ENCODE measurements at regions not wholly inside any gene's neighbourhood (a gene's known extent, or its start where the extent isn't known, plus 50 kb on each side); places are given as distances from the start of the nearest gene placed in this dataset.

DNA sequence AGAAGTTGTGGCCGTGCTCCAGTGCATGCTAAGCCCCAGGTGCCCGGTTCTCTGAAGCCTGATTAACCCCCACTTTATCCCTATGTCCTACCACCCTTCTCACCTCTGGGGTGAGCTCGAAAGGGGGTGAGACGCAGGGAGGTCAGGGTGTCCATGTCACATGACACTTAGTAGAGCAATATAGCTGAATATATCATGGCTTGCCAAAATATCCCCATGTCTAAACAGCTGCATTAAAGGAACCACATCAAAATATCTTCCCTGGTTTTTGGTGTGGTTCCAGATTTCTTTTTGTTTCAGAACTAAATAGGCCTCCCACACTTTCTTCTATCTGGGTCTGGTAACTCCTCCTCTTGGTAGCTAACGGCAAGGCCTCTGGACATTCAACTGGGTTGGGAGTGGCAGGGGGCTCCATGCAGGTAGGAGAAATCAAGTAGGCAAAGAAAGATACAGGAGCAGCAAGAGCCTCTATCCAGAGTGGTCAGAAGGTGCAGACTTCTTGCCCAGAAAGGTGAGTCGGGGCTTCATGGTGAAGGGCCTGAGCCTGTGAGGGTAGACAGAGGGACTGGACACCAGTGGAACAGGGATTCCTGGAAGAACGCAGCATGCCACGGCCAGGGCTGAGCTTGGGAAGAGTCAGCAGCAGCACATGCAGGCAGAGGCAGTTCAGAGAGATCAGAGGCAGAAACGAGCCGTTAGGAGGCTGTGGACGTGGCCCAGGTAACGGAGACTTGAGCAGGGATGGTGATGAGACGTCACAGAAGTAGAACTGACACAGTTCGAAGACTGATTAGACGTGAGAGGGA lies 202.8 kb upstream of the DIO3 start:
- Histone ChIP-seq H3K27ac (replicated peaks in 1 of 4) (peak overlapping the region; percentile 76 to 85 (median 77)), H3K9me3 (peaks cover 0 to 23% (median 9%) of the 10 kb centered on the region in 4 donors), H3K4me1 (peaks cover 0 to 52% (median 47%) of the 10 kb centered on the region in 4 donors), H3K4me3 (no peak overlapping the region), H3K36me3 (no peaks in the 10 kb centered on the region), H3K27me3 (no peaks in the 10 kb centered on the region)
- no peak for TF ChIP-seq POLR2A (IDR thresholded peaks at IDR 0.05; ENCODE audit: low read depth)
- TF ChIP-seq POLR2AphosphoS5 (IDR thresholded peaks at IDR 0.05) = no peak
- TF ChIP-seq, protein P1, sequence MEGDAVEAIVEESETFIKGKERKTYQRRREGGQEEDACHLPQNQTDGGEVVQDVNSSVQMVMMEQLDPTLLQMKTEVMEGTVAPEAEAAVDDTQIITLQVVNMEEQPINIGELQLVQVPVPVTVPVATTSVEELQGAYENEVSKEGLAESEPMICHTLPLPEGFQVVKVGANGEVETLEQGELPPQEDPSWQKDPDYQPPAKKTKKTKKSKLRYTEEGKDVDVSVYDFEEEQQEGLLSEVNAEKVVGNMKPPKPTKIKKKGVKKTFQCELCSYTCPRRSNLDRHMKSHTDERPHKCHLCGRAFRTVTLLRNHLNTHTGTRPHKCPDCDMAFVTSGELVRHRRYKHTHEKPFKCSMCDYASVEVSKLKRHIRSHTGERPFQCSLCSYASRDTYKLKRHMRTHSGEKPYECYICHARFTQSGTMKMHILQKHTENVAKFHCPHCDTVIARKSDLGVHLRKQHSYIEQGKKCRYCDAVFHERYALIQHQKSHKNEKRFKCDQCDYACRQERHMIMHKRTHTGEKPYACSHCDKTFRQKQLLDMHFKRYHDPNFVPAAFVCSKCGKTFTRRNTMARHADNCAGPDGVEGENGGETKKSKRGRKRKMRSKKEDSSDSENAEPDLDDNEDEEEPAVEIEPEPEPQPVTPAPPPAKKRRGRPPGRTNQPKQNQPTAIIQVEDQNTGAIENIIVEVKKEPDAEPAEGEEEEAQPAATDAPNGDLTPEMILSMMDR (IDR thresholded peaks at IDR 0.05) = no peak
- TF ChIP-seq EP300 (IDR thresholded peaks at IDR 0.05) = no peak
- DNase-seq (ENCODE audit: extremely low spot score) = peak; percentile 68
- intact Hi-C loops (cut with DNase I) = no loop called here
- WGBS = 88% methylated on average over 15 of the region's 15 CpGs

DNA sequence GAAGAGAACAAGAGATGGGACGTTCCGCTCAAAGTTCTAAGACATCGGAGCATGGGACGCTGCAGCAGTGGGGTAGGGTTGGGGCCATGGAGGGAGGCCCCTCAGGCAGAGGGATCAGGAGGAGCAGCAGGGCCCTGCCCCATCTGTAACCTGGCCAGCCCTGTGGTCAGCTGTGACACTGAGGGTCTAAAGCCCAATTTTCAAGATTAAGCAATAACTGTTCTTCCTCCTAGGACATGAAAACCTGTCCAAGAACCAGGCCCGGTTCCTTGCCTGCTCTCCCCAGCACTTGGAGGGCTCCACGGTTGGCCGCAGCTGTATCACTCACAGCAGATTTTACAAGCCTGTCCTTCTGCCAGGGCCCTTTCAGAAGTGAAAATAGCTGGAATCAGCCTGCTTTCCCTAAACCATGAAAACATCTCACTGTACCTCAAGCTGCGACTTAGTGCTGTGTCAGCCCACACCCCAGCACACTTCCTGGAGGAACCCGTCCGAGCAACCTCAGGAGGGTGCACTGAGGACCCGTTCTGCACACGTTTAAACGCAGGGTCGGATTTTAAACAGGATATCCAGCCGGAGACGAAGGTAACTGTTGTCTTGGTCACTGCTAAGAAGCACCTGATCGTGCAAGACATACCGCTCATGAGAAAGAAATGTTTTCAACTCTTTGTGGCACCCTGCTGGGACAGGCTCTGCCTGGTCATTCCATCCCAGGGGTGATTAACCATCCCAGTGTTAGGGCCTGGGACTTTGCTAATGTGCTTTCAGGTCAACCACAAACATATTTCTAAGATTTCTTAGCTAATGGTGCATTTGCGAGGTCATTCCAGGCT lies 201.9 kb upstream of the DIO3 start:
- peak overlapping the region in 3 of 4 donors; percentile 10 to 14 (median 12) for H3K4me3 ChIP-seq

DNA sequence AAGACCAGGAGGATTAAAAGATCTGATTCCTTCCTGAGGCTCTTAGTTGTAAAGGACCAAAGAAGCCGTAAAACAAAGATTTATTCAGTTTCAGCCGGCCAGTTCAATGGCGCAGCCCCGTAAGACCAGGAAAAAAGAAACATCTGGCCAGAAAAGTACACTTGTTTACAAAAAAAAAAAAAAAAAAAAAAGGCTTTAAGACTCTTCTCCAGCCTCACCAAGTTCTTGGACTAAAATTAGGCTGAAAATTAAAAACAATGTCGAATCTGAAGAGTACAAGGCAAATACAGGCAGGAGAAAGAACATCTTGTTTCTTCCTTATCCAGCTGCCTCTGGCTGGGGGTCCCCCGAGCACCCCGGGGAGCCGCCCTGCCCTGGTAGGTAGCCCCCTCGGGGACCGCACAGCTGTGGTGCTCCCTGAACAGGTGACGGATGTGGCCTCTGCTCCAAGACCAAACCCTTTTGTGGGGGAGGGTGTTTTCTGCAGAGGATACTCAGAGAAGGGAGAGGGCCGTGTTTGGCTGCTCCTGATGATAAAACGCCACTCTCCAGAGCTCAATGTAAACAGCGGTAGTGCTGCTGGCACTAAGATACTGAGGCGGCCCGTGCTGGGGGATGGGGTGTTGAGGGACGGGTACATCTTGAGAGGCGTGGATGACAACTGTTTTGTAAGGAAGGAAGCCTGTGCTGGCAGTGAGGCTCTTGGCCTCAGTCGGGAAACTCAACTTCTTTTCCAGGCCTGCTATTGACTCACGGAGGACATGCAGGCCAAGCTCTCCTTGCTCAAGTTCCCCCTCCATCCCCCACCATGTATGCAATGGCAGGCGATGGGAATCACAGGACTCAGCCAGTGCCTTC lies 201.0 kb upstream of the DIO3 start:
- TF ChIP-seq EP300 (IDR thresholded peaks at IDR 0.05) (peak; percentile 68), POLR2AphosphoS5 (IDR thresholded peaks at IDR 0.05) (peak; percentile 64 to 76), POLR2A (IDR thresholded peaks at IDR 0.05; ENCODE audit: low read depth) (no peak)
- TF ChIP-seq, protein P1 (IDR thresholded peaks at IDR 0.05) = no peak
- Histone ChIP-seq H3K9me3 (peaks cover 0 to 10% (median 3%) of the 10 kb centered on the region in 4 donors), H3K27me3 (no peaks in the 10 kb centered on the region), H3K27ac (replicated peaks in 1 of 4) (peak overlapping the region; percentile 76 to 85 (median 77)), H3K36me3 (no peaks in the 10 kb centered on the region), H3K4me3 (peak overlapping the region in 3 of 4 donors; percentile 4 to 15 (median 10)), H3K4me1 (peaks cover 0 to 69% (median 64%) of the 10 kb centered on the region in 4 donors)
- 30% methylated on average over 20 of the region's 21 CpGs for WGBS
- intact Hi-C loops (cut with DNase I) = no loop called here
- DNase-seq (ENCODE audit: extremely low spot score) = peak; percentile 97

More for the DNA sequence above, 201.9 kb upstream of the DIO3 start:
- H3K9me3 ChIP-seq = peaks cover 0 to 15% (median 7%) of the 10 kb centered on the region in 4 donors
- TF ChIP-seq POLR2A (IDR thresholded peaks at IDR 0.05; ENCODE audit: low read depth) = no peak
- TF ChIP-seq POLR2AphosphoS5 (IDR thresholded peaks at IDR 0.05) = no peak
- H3K36me3 ChIP-seq = no peaks in the 10 kb centered on the region
- DNase-seq (ENCODE audit: extremely low spot score) = peak; percentile 93
- WGBS = 53% methylated on average over 18 of the region's 19 CpGs
- H3K4me1 ChIP-seq = peaks cover 0 to 61% (median 56%) of the 10 kb centered on the region in 4 donors
- intact Hi-C loops (cut with DNase I) = no loop called here
- H3K27ac ChIP-seq (replicated peaks in 1 of 4) = peak overlapping the region; percentile 76 to 85 (median 77)
- no peaks in the 10 kb centered on the region for H3K27me3 ChIP-seq

DNA sequence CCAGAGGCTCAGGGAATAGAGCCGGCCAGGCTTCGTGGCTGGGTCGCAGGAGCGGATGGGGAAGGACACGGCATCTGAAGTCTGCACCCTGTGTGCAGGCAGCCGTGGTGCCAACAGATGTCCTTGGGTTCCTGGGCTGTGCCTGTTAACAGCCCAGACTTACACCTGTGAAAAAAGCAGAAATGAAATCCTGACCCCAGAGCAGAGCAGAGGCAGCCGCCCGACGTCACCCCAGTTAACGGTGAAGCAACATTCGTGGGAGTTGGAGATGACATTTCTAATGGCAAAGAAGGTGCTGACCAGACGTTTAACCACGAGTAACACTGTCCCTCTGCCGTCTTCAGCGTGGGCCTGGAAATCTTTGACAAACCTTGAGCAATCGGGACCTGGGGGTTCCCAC lies 200.3 kb upstream of the DIO3 start:
- no peak overlapping the region for H3K4me3 ChIP-seq
- no peaks in the 10 kb centered on the region for H3K27me3 ChIP-seq
- no peak for TF ChIP-seq POLR2A (IDR thresholded peaks at IDR 0.05; ENCODE audit: low read depth)
- TF ChIP-seq POLR2AphosphoS5 (IDR thresholded peaks at IDR 0.05) = no peak
- TF ChIP-seq EP300 (IDR thresholded peaks at IDR 0.05) = no peak
- TF ChIP-seq, protein P1 (IDR thresholded peaks at IDR 0.05) = no peak
- intact Hi-C loops (cut with DNase I) = no loop called here
- peaks cover 0 to 75% (median 72%) of the 10 kb centered on the region in 4 donors for H3K4me1 ChIP-seq
- H3K27ac ChIP-seq (replicated peaks in 1 of 4) = peak overlapping the region; percentile 76 to 85 (median 77)
- peak; percentile 82 for DNase-seq (ENCODE audit: extremely low spot score)
- 78% methylated on average over 16 of the region's 16 CpGs for WGBS
- H3K9me3 ChIP-seq = peaks cover 0 to 10% (median 3%) of the 10 kb centered on the region in 4 donors
- no peaks in the 10 kb centered on the region for H3K36me3 ChIP-seq
